ENCODE measurements at regions not wholly inside any gene's neighbourhood (a gene's known extent, or its start where the extent isn't known, plus 50 kb on each side); places are given as distances from the start of the nearest gene placed in this dataset.

- TF ChIP-seq AFF4 (CRISPR knock-in tag; IDR thresholded peaks at IDR 0.05; ENCODE audit: borderline replicate concordance) (no peak), NFE2L1 (CRISPR knock-in tag; IDR thresholded peaks at IDR 0.05) (no peak), E2F1 (CRISPR knock-in tag; IDR thresholded peaks at IDR 0.05) (no peak), CTCF (IDR thresholded peaks at IDR 0.05) (no peak), ZNF512 (CRISPR knock-in tag; IDR thresholded peaks at IDR 0.05; ENCODE audit: borderline replicate concordance) (no peak), TP53 (CRISPR knock-in tag; IDR thresholded peaks at IDR 0.05) (no peak), ZBTB43 (CRISPR knock-in tag; IDR thresholded peaks at IDR 0.05) (no peak), RELA (CRISPR knock-in tag; IDR thresholded peaks at IDR 0.05; ENCODE audit: borderline replicate concordance) (no peak), TCF7 (CRISPR knock-in tag; IDR thresholded peaks at IDR 0.05; ENCODE audit: low read depth) (no peak), FOXJ3 (CRISPR knock-in tag; IDR thresholded peaks at IDR 0.05; ENCODE audit: borderline replicate concordance) (no peak), KAT7 (CRISPR knock-in tag; IDR thresholded peaks at IDR 0.05; ENCODE audit: borderline replicate concordance) (no peak), ERG (CRISPR knock-in tag; IDR thresholded peaks at IDR 0.05) (no peak)
These were observed 403.9 kb upstream of the JARID2 start for GRCh38 chr6:14841901-14842421.
